ENCODE measurements at regions not wholly inside any gene's neighbourhood (a gene's known extent, or its start where the extent isn't known, plus 50 kb on each side); places are given as distances from the start of the nearest gene placed in this dataset.
A peak's percentile ranks its signal among the peaks of the same experiment; 100 is the strongest.
"Not testable (repeated sequence)": the region's sequence is repeated elsewhere in the genome, so short reads cannot be mapped to it uniquely, and the experiment has no call there.

GRCh38 chr1:203559523-203559922 is 65.6 kb downstream of the OPTC start:
- intact Hi-C loops (cut with DNase I) = loop anchor here (1.0 to 5.0 kb wide), 6 partner anchors 37 to 287 kb away; partner anchors contain the start of genes ATP2B4, ZBED6 and ZC3H11A

GRCh38 chr1:203561761-203562160 is 64.9 kb upstream of the ATP2B4 start:
- H3K27me3 ChIP-seq; H3K36me3 ChIP-seq; H3K4me3 ChIP-seq; intact Hi-C loops (cut with DNase I); H3K9me3 ChIP-seq; DNase-seq (ENCODE audit: low spot score in 2 of 2): not testable (repeated sequence)
- peaks cover 6 to 33% of the 10 kb centered on the region in 2 donors for H3K4me1 ChIP-seq
- peak overlapping the region in 1 of 2 donors; percentile 87 for H3K27ac ChIP-seq

More at GRCh38 chr1:203559523-203559922, 65.6 kb downstream of the OPTC start:
- TF ChIP-seq CTCF (IDR thresholded peaks at IDR 0.05) = no peak
- no peaks in the 10 kb centered on the region for H3K36me3 ChIP-seq
- H3K9me3 ChIP-seq = no peaks in the 10 kb centered on the region
- no peaks in the 10 kb centered on the region for H3K27me3 ChIP-seq
- peak overlapping the region; percentile 87 to 92 for H3K27ac ChIP-seq
- DNase-seq (ENCODE audit: low spot score in 2 of 2) = peak; percentile 15 to 87
- H3K4me1 ChIP-seq = peaks cover 27 to 50% of the 10 kb centered on the region in 2 donors
- H3K4me3 ChIP-seq = no peak overlapping the region

- Histone ChIP-seq H3K9me3 (no peaks in the 10 kb centered on the region), H3K27ac (peak overlapping the region; percentile 69 to 79), H3K4me3 (no peak overlapping the region), H3K36me3 (no peaks in the 10 kb centered on the region), H3K27me3 (no peaks in the 10 kb centered on the region), H3K4me1 (peaks cover 0 to 21% of the 10 kb centered on the region in 2 donors)
- no peak for DNase-seq (ENCODE audit: low spot score in 2 of 2)
- no peak for TF ChIP-seq CTCF (IDR thresholded peaks at IDR 0.05)
- intact Hi-C loops (cut with DNase I) = no loop called here
These were observed 63.3 kb upstream of the ATP2B4 start for GRCh38 chr1:203563291-203563690.

DNA sequence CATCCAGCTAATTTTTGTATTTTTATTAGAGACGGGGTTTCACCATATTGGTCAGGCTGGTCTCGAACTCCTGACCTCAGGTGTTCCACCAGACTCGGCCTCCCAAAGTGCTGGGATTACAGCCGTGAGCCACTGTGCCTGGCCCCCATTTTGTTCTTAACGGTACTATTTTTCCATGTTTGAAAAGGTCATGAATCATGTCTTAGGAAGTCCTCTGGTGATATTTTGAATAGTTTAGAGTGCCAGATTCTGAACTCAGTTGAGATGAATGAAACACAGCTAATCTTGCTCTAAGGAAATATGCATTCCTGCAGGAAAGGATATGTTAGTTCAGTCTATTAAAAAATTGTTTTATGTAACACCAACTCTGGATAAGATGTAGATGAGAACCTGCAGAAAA is 62.6 kb upstream of the ATP2B4 start:
- TF ChIP-seq CTCF (IDR thresholded peaks at IDR 0.05) = no peak
- peak in 1 of 2 donors; percentile 79 for DNase-seq (ENCODE audit: low spot score in 2 of 2)
- no peak overlapping the region for H3K4me3 ChIP-seq
- H3K36me3 ChIP-seq = no peaks in the 10 kb centered on the region
- intact Hi-C loops (cut with DNase I) = no loop called here
- no peaks in the 10 kb centered on the region for H3K27me3 ChIP-seq
- peak overlapping the region; percentile 69 to 79 for H3K27ac ChIP-seq
- H3K9me3 ChIP-seq = no peaks in the 10 kb centered on the region
- H3K4me1 ChIP-seq = peaks cover 0 to 17% of the 10 kb centered on the region in 2 donors

DNA sequence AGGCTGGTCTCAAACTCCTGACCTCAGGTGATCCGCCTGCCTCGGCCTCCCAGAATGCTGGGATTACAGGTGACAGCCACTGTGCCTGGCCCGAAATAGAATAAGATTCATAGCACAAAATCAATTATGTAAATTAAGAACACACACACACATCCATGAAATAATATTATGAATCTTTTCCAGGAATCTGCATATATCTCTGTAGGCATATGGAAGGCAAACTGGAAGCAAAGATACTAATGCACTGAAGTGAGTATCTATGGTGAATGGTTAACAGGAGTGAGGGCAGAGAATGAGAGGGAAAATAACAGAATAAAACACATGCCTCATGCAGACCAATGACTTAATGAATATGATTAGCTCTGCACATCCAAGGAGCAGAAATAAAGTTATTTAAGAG is 61.6 kb upstream of the ATP2B4 start:
- Histone ChIP-seq H3K27me3 (no peaks in the 10 kb centered on the region), H3K36me3 (no peaks in the 10 kb centered on the region), H3K4me3 (no peak overlapping the region), H3K9me3 (no peaks in the 10 kb centered on the region), H3K4me1 (peaks cover 0 to 11% of the 10 kb centered on the region in 2 donors), H3K27ac (peak overlapping the region; percentile 55 to 69)
- intact Hi-C loops (cut with DNase I) = no loop called here
- TF ChIP-seq CTCF (IDR thresholded peaks at IDR 0.05) = no peak
- DNase-seq (ENCODE audit: low spot score in 2 of 2) = no peak

DNA sequence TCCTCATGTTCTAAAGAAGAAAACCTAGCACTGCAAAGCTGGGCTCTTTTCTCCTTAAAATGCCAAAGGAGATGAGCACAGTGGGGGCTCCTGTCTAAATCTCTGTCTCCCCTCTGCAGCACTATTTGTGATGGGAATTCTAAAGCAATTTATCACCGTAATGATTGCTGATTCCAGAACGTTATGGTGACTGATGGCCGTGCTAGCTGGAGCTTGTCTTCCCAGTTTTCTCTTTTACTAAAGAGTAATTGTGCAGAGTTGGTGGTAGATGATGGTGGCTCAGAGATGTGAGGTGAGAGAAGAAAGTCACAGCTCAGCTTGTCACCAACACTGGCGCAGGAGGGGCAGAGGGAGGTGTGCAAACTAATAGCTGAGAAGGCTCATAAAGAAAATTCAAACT is 60.7 kb upstream of the ATP2B4 start:
- Histone ChIP-seq H3K36me3 (no peaks in the 10 kb centered on the region), H3K9me3 (no peaks in the 10 kb centered on the region), H3K4me1 (peaks cover 0 to 11% of the 10 kb centered on the region in 2 donors), H3K27ac (peak overlapping the region; percentile 8 to 69), H3K27me3 (no peaks in the 10 kb centered on the region), H3K4me3 (no peak overlapping the region)
- intact Hi-C loops (cut with DNase I) = no loop called here
- DNase-seq (ENCODE audit: low spot score in 2 of 2) = no peak
- TF ChIP-seq CTCF (IDR thresholded peaks at IDR 0.05) = no peak

- intact Hi-C loops (cut with DNase I); H3K27me3 ChIP-seq; H3K27ac ChIP-seq; H3K9me3 ChIP-seq; DNase-seq (ENCODE audit: low spot score in 2 of 2); H3K36me3 ChIP-seq; H3K4me3 ChIP-seq: not testable (repeated sequence)
- peaks cover 0 to 14% of the 10 kb centered on the region in 2 donors for H3K4me1 ChIP-seq
These were observed 59.7 kb upstream of the ATP2B4 start for GRCh38 chr1:203566966-203567365.

All from ascending aorta (tissue), 2 donors.